ENCODE measurements at regions not wholly inside any gene's neighbourhood (a gene's known extent, or its start where the extent isn't known, plus 50 kb on each side); places are given as distances from the start of the nearest gene placed in this dataset.

DNA sequence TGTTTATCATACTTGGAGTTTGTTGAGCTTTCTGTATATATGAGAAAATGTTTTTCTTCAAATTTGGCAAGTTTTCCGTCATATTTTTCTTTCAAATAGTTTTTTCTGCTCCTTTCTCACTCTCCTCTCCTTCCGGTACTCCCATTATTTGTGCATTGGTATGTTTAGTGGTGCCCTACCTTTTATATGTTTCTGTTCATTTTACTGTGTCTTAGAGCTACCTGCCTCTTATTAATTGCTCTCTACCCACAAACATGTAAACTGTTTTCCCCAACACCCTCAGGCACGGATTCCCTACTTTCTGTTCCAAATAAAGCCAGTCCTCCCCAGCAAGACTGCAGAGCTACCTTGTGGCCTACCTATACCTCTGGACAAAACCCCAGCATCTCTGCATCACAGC, 60.6 kb upstream of the S1PR3 start:
- H4K20me1 ChIP-seq (ENCODE audit: insufficient read depth, low read length), result no peaks in the 10 kb centered on the region
- H3K36me3 ChIP-seq (replicated peaks in 1 of 2; ENCODE audit: control insufficient read depth in 1 of 2, insufficient read depth in 2 of 2, low read length in 2 of 2), result no peaks in the 10 kb centered on the region
- ATAC-seq (no peak), DNase-seq (ENCODE audit: low spot score) (no peak), FAIRE-seq (no peak)
- CTCF ChIA-PET (ENCODE audit: low intra/inter-chr PET ratio, low total read pairs), result no interaction called here
- H3K4me1 ChIP-seq (ENCODE audit: insufficient read depth, low read length), result no peaks in the 10 kb centered on the region
- H3K27ac ChIP-seq (ENCODE audit: extremely low read length, insufficient read depth, low read length), result no peak overlapping the region
- no peaks in the 10 kb centered on the region for H3K79me2 ChIP-seq (ENCODE audit: insufficient read depth, low read length)
- no peak overlapping the region for H3K4me3 ChIP-seq (replicated peaks in 1 of 3; ENCODE audit: insufficient read depth in 1 of 3, low read depth in 2 of 3, low read length in 3 of 3)
- POLR2A ChIA-PET, result no interaction called here
- H3K27me3 ChIP-seq (ENCODE audit: control insufficient read depth in 1 of 2, insufficient read depth in 2 of 2, low read length in 2 of 2), result peaks cover 2 to 3% of the 10 kb centered on the region in 2 experiments; a peak in 2 of 5 replicates
- intact Hi-C loops (cut with micrococcal nuclease; ENCODE audit: unreplicated experiment), result no loop called here
- in situ Hi-C loops (cut with HindIII; ENCODE audit: extremely low pct_ligation_motif_present, low pct_unique_long_range_greater_than_20kb), result no loop called here
- BruUV-seq (replicated peaks), result no TSS peak
- 3% methylated on average over 3 of the region's 3 CpGs for WGBS (ENCODE audit: low lambda C conversion rate)
- H3K4me2 ChIP-seq (ENCODE audit: low read depth, low read length), result no peak overlapping the region
- H3K9me3 ChIP-seq (ENCODE audit: low read length), result peaks cover 11% of the 10 kb centered on the region
- TF ChIP-seq MED1 (CRISPR knock-in tag; IDR thresholded peaks at IDR 0.05), result no peak
- TF ChIP-seq ZNF709 (CRISPR knock-in tag; IDR thresholded peaks at IDR 0.05), result peak; percentile 89; the same call in 1 of the 2 replicates
- no peak overlapping the region for H3K9ac ChIP-seq (ENCODE audit: insufficient read depth, low read depth, low read length)
- H2AFZ ChIP-seq (ENCODE audit: low read length), result no peak overlapping the region

DNA sequence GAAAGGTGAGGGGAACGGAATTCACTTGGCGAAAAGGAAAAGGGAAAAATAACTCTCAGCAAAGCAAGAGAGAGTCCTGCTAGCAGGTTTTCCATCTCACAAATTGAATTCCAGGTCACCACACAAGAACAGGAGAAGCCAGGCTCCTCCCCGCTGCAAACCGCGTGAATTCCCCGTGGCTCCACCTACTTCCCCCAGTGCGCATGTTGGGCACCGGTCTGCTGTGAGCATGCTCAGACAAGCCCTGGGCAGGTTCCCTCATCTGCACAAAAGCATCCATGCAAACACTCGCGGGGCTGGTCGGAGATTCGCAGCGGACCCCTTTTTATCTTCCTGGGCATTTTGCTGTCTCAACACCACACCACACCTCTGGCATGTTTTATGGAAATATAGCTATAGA, 58.5 kb upstream of the S1PR3 start:
- 54% methylated on average over 12 of the region's 13 CpGs for WGBS (ENCODE audit: low lambda C conversion rate)
- Histone ChIP-seq H3K9me3 (ENCODE audit: low read length) (peaks cover 11% of the 10 kb centered on the region), H3K36me3 (replicated peaks in 1 of 2; ENCODE audit: control insufficient read depth in 1 of 2, insufficient read depth in 2 of 2, low read length in 2 of 2) (no peaks in the 10 kb centered on the region), H3K4me1 (ENCODE audit: insufficient read depth, low read length) (no peaks in the 10 kb centered on the region), H3K9ac (ENCODE audit: insufficient read depth, low read depth, low read length) (no peak overlapping the region), H3K79me2 (ENCODE audit: insufficient read depth, low read length) (no peaks in the 10 kb centered on the region), H3K4me2 (ENCODE audit: low read depth, low read length) (no peak overlapping the region), H3K27ac (ENCODE audit: extremely low read length, insufficient read depth, low read length) (no peak overlapping the region), H3K27me3 (ENCODE audit: control insufficient read depth in 1 of 2, insufficient read depth in 2 of 2, low read length in 2 of 2) (peaks cover 0 to 3% of the 10 kb centered on the region in 2 experiments; a peak in 1 of 5 replicates), H3K4me3 (replicated peaks in 1 of 3; ENCODE audit: insufficient read depth in 1 of 3, low read depth in 2 of 3, low read length in 3 of 3) (no peak overlapping the region), H2AFZ (ENCODE audit: low read length) (no peak overlapping the region), H4K20me1 (ENCODE audit: insufficient read depth, low read length) (no peaks in the 10 kb centered on the region)
- in situ Hi-C loops (cut with HindIII; ENCODE audit: extremely low pct_ligation_motif_present, low pct_unique_long_range_greater_than_20kb) (no loop called here), intact Hi-C loops (cut with micrococcal nuclease; ENCODE audit: unreplicated experiment) (no loop called here)
- BruUV-seq (replicated peaks), result no TSS peak
- FAIRE-seq (no peak), DNase-seq (ENCODE audit: low spot score) (no peak), ATAC-seq (0 out of 3 replicates have a peak, but pooled peaks have one; percentile 48)
- ChIA-PET CTCF (ENCODE audit: low intra/inter-chr PET ratio, low total read pairs) (no interaction called here), POLR2A (no interaction called here)
- TF ChIP-seq ZFP1 (CRISPR knock-in tag; IDR thresholded peaks at IDR 0.05), result no peak
- TF ChIP-seq PCBP1 (IDR thresholded peaks at IDR 0.05; ENCODE audit: borderline replicate concordance, low read depth, low read length), result no peak
- TF ChIP-seq, protein P1, sequence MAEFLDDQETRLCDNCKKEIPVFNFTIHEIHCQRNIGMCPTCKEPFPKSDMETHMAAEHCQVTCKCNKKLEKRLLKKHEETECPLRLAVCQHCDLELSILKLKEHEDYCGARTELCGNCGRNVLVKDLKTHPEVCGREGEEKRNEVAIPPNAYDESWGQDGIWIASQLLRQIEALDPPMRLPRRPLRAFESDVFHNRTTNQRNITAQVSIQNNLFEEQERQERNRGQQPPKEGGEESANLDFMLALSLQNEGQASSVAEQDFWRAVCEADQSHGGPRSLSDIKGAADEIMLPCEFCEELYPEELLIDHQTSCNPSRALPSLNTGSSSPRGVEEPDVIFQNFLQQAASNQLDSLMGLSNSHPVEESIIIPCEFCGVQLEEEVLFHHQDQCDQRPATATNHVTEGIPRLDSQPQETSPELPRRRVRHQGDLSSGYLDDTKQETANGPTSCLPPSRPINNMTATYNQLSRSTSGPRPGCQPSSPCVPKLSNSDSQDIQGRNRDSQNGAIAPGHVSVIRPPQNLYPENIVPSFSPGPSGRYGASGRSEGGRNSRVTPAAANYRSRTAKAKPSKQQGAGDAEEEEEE (CRISPR knock-in tag; IDR thresholded peaks at IDR 0.05; ENCODE audit: borderline replicate concordance), result no peak
- TF ChIP-seq, protein P2, sequence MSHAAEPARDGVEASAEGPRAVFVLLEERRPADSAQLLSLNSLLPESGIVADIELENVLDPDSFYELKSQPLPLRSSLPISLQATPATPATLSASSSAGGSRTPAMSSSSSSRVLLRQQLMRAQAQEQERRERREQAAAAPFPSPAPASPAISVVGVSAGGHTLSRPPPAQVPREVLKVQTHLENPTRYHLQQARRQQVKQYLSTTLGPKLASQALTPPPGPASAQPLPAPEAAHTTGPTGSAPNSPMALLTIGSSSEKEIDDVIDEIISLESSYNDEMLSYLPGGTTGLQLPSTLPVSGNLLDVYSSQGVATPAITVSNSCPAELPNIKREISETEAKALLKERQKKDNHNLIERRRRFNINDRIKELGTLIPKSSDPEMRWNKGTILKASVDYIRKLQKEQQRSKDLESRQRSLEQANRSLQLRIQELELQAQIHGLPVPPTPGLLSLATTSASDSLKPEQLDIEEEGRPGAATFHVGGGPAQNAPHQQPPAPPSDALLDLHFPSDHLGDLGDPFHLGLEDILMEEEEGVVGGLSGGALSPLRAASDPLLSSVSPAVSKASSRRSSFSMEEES (CRISPR knock-in tag; IDR thresholded peaks at IDR 0.05), result no peak
- TF ChIP-seq, protein P3, sequence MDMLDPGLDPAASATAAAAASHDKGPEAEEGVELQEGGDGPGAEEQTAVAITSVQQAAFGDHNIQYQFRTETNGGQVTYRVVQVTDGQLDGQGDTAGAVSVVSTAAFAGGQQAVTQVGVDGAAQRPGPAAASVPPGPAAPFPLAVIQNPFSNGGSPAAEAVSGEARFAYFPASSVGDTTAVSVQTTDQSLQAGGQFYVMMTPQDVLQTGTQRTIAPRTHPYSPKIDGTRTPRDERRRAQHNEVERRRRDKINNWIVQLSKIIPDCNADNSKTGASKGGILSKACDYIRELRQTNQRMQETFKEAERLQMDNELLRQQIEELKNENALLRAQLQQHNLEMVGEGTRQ (IDR thresholded peaks at IDR 0.05; ENCODE audit: low read depth, low read length), result no peak
- TF ChIP-seq, protein P3 (CRISPR knock-in tag; IDR thresholded peaks at IDR 0.05; ENCODE audit: borderline replicate concordance), result no peak
